ENCODE measurements at regions not wholly inside any gene's neighbourhood (a gene's known extent, or its start where the extent isn't known, plus 50 kb on each side); places are given as distances from the start of the nearest gene placed in this dataset.

GRCh38 chr10:131772441-131772840, 128.4 kb upstream of the PPP2R2D start:
- WGBS (ENCODE audit: low lambda C conversion rate, missing lambda C conversion rate) = 66% methylated on average over 9 of the region's 9 CpGs
- Histone ChIP-seq H3K9me2 (replicated peaks; ENCODE audit: insufficient read depth) (no peaks in the 10 kb centered on the region), H3K27ac (no peak overlapping the region), H3K4me2 (no peak overlapping the region), H3K4me3 (no peak overlapping the region), H3K9me3 (ENCODE audit: low read depth) (no peaks in the 10 kb centered on the region), H3K79me2 (no peaks in the 10 kb centered on the region), H2AFZ (no peak overlapping the region), H3K27me3 (no peaks in the 10 kb centered on the region), H3K36me3 (replicated peaks; ENCODE audit: insufficient read depth, low read depth) (no peaks in the 10 kb centered on the region), H3K4me1 (ENCODE audit: insufficient read depth) (peaks cover 4% of the 10 kb centered on the region), H4K20me1 (ENCODE audit: insufficient read depth, poor library complexity, severe bottlenecking) (no peaks in the 10 kb centered on the region)
- no peak for DNase-seq (ENCODE audit: low spot score)
- no peak for TF ChIP-seq EZH2phosphoT487 (IDR thresholded peaks at IDR 0.05; ENCODE audit: low read depth, severe bottlenecking, unreplicated experiment)
- no peak for TF ChIP-seq CTCF (IDR thresholded peaks at IDR 0.05; ENCODE audit: poor library complexity)
- no peak for TF ChIP-seq EZH2 (IDR thresholded peaks at IDR 0.05; ENCODE audit: borderline replicate concordance)

- peaks cover 4% of the 10 kb centered on the region for H3K4me1 ChIP-seq (ENCODE audit: insufficient read depth)
- no peaks in the 10 kb centered on the region for H3K9me2 ChIP-seq (replicated peaks; ENCODE audit: insufficient read depth)
- TF ChIP-seq CTCF (IDR thresholded peaks at IDR 0.05; ENCODE audit: poor library complexity) (no peak), EZH2 (IDR thresholded peaks at IDR 0.05; ENCODE audit: borderline replicate concordance) (no peak), EZH2phosphoT487 (IDR thresholded peaks at IDR 0.05; ENCODE audit: low read depth, severe bottlenecking, unreplicated experiment) (no peak)
- H2AFZ ChIP-seq = no peak overlapping the region
- no peak for DNase-seq (ENCODE audit: low spot score)
- H3K27ac ChIP-seq = no peak overlapping the region
- 84% methylated on average over 34 of the region's 34 CpGs for WGBS (ENCODE audit: low lambda C conversion rate, missing lambda C conversion rate)
- H3K79me2 ChIP-seq = no peaks in the 10 kb centered on the region
- no peak overlapping the region for H3K4me2 ChIP-seq
- no peaks in the 10 kb centered on the region for H3K36me3 ChIP-seq (replicated peaks; ENCODE audit: insufficient read depth, low read depth)
- H3K27me3 ChIP-seq = no peaks in the 10 kb centered on the region
- no peak overlapping the region for H3K4me3 ChIP-seq
- no peaks in the 10 kb centered on the region for H4K20me1 ChIP-seq (ENCODE audit: insufficient read depth, poor library complexity, severe bottlenecking)
- no peaks in the 10 kb centered on the region for H3K9me3 ChIP-seq (ENCODE audit: low read depth)
These were observed 127.2 kb upstream of the PPP2R2D start for GRCh38 chr10:131773370-131774343.

- no peaks in the 10 kb centered on the region for H3K9me3 ChIP-seq (ENCODE audit: low read depth)
- 92% methylated on average over 17 of the region's 17 CpGs for WGBS (ENCODE audit: low lambda C conversion rate, missing lambda C conversion rate)
- H2AFZ ChIP-seq = no peak overlapping the region
- H3K9me2 ChIP-seq (replicated peaks; ENCODE audit: insufficient read depth) = no peaks in the 10 kb centered on the region
- no peak overlapping the region for H3K27ac ChIP-seq
- no peak overlapping the region for H3K4me2 ChIP-seq
- H3K36me3 ChIP-seq (replicated peaks; ENCODE audit: insufficient read depth, low read depth) = no peaks in the 10 kb centered on the region
- H3K79me2 ChIP-seq = no peaks in the 10 kb centered on the region
- no peak overlapping the region for H3K4me3 ChIP-seq
- H4K20me1 ChIP-seq (ENCODE audit: insufficient read depth, poor library complexity, severe bottlenecking) = no peaks in the 10 kb centered on the region
- TF ChIP-seq EZH2phosphoT487 (IDR thresholded peaks at IDR 0.05; ENCODE audit: low read depth, severe bottlenecking, unreplicated experiment) = no peak
- no peak for TF ChIP-seq CTCF (IDR thresholded peaks at IDR 0.05; ENCODE audit: poor library complexity)
- TF ChIP-seq EZH2 (IDR thresholded peaks at IDR 0.05; ENCODE audit: borderline replicate concordance) = no peak
- DNase-seq (ENCODE audit: low spot score) = no peak
- H3K27me3 ChIP-seq = no peaks in the 10 kb centered on the region
- H3K4me1 ChIP-seq (ENCODE audit: insufficient read depth) = peaks cover 4% of the 10 kb centered on the region
These were observed 126.1 kb upstream of the PPP2R2D start for GRCh38 chr10:131774681-131775085.
